A549 (cell line): ENCODE measurements at regions not wholly inside any gene's neighbourhood (a gene's known extent, or its start where the extent isn't known, plus 50 kb on each side); places are given as distances from the start of the nearest gene placed in this dataset.

ENCODE experiments used
- BHLHE40 ChIP-seq: IDR thresholded peaks from 2 replicates; pipeline ENCODE4 v1.6.1; 2012; ENCODE audit warnings: low read depth, low read length, inconsistent platforms
- EP300 ChIP-seq, 2 experiments: fragments of >200 bp; sonication (Bioruptor Twin); formaldehyde crosslinking; IDR thresholded peaks; 2 replicates in 1 of 2; 3 replicates in 1 of 2; pipeline ENCODE4 v1.6.1; 2016 to 2017
- JUN ChIP-seq, 2 experiments: fragments of >200 bp; sonication (Bioruptor Twin); formaldehyde crosslinking; IDR thresholded peaks; 2 replicates in 1 of 2; 3 replicates in 1 of 2; pipeline ENCODE4 v1.6.1; 2016 to 2017
- POLR2A ChIP-seq: IDR thresholded peaks from 2 replicates; pipeline ENCODE4 v1.6.1; 2012; ENCODE audit warnings: mild to moderate bottlenecking, low read length
- RAD21 ChIP-seq, 2 experiments: fragments of >200 bp in 1 of 2; sonication (Bioruptor Twin) in 1 of 2; formaldehyde crosslinking in 1 of 2; IDR thresholded peaks in 1 of 2; conservative IDR thresholded peaks in 1 of 2; 2 replicates in 1 of 2; 3 replicates in 1 of 2; pipeline ENCODE4 v1.6.1; 2012 to 2018; ENCODE audit warnings: inconsistent platforms in 1 of 2
- TF ChIP-seq, protein P1 (sequence below): fragments of >200 bp; sonication (Bioruptor Twin); formaldehyde crosslinking; IDR thresholded peaks from 3 replicates; pipeline ENCODE4 v1.5.1; 2016
- TF ChIP-seq, protein P2 (sequence below): fragments of 200-600 bp; sonication (generic); IDR thresholded peaks from 2 replicates; pipeline ENCODE4 v1.6.1; 2016; ENCODE audit warnings: antibody characterized with exemption, mild to moderate bottlenecking, moderate library complexity

GRCh38 chr1:222040121-222040805 is 298.4 kb upstream of the DUSP10 start:
- TF ChIP-seq JUN (IDR thresholded peaks at IDR 0.05): no peak
- no peak for TF ChIP-seq EP300 (IDR thresholded peaks at IDR 0.05)
- TF ChIP-seq, protein P1, sequence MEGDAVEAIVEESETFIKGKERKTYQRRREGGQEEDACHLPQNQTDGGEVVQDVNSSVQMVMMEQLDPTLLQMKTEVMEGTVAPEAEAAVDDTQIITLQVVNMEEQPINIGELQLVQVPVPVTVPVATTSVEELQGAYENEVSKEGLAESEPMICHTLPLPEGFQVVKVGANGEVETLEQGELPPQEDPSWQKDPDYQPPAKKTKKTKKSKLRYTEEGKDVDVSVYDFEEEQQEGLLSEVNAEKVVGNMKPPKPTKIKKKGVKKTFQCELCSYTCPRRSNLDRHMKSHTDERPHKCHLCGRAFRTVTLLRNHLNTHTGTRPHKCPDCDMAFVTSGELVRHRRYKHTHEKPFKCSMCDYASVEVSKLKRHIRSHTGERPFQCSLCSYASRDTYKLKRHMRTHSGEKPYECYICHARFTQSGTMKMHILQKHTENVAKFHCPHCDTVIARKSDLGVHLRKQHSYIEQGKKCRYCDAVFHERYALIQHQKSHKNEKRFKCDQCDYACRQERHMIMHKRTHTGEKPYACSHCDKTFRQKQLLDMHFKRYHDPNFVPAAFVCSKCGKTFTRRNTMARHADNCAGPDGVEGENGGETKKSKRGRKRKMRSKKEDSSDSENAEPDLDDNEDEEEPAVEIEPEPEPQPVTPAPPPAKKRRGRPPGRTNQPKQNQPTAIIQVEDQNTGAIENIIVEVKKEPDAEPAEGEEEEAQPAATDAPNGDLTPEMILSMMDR: no peak
- no peak for TF ChIP-seq POLR2A
- TF ChIP-seq BHLHE40: no peak
- TF ChIP-seq RAD21 (conservative IDR thresholded peaks at IDR 0.05 in 1 of 2, IDR thresholded peaks at IDR 0.05 in 1 of 2): no peak
- TF ChIP-seq, protein P2, sequence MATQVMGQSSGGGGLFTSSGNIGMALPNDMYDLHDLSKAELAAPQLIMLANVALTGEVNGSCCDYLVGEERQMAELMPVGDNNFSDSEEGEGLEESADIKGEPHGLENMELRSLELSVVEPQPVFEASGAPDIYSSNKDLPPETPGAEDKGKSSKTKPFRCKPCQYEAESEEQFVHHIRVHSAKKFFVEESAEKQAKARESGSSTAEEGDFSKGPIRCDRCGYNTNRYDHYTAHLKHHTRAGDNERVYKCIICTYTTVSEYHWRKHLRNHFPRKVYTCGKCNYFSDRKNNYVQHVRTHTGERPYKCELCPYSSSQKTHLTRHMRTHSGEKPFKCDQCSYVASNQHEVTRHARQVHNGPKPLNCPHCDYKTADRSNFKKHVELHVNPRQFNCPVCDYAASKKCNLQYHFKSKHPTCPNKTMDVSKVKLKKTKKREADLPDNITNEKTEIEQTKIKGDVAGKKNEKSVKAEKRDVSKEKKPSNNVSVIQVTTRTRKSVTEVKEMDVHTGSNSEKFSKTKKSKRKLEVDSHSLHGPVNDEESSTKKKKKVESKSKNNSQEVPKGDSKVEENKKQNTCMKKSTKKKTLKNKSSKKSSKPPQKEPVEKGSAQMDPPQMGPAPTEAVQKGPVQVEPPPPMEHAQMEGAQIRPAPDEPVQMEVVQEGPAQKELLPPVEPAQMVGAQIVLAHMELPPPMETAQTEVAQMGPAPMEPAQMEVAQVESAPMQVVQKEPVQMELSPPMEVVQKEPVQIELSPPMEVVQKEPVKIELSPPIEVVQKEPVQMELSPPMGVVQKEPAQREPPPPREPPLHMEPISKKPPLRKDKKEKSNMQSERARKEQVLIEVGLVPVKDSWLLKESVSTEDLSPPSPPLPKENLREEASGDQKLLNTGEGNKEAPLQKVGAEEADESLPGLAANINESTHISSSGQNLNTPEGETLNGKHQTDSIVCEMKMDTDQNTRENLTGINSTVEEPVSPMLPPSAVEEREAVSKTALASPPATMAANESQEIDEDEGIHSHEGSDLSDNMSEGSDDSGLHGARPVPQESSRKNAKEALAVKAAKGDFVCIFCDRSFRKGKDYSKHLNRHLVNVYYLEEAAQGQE: no peak
